Activated CD4-positive, alpha-beta T cell treated with anti-CD3 and anti-CD28 coated beads, Interleukin-2, amount 50 U/mL, for 48 hours (primary cell): ENCODE measurements at regions not wholly inside any gene's neighbourhood (a gene's known extent, or its start where the extent isn't known, plus 50 kb on each side); places are given as distances from the start of the nearest gene placed in this dataset.

Source experiments
- DNase-seq, 2 experiments: peaks; one replicate each; pipeline ENCODE4 v3.0.0-alpha.2; 2020

DNA sequence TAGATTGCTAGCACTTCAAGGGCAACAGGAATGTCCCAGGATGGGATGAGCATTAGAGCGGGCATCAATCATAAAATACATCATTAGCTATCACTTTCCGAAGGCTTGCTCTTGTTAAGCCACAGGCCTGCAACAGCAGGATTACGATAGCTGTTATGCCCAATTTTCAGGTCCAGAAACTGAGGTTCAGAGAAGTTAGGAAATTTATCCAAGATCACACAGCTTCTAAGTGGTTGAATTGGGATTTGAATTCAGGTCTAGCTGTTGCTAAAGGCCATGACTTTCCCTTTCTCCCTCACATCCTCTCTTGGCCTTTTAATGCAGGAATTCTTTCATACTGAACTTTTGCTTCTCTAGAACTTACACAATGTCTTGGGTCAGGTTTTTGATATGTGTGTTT lies 119.4 kb upstream of the ERCC6L2 start:
- no peak for DNase-seq

DNA sequence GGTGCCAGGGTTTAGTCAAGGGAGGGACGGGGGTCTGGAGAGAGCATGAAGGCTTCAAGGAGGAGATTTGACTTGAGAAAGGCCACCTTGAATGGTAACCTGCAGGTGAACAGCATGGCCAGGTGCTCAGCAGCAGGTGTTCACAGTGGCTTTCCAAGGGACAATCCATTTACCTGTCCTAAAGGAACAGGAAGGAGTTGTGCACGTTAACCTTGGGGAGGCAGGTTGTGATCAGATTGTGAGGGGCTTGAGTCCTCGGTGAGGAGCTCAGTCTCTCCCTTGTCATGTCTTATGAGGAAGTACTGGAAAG lies 120.1 kb upstream of the ERCC6L2 start:
- no peak for DNase-seq

DNA sequence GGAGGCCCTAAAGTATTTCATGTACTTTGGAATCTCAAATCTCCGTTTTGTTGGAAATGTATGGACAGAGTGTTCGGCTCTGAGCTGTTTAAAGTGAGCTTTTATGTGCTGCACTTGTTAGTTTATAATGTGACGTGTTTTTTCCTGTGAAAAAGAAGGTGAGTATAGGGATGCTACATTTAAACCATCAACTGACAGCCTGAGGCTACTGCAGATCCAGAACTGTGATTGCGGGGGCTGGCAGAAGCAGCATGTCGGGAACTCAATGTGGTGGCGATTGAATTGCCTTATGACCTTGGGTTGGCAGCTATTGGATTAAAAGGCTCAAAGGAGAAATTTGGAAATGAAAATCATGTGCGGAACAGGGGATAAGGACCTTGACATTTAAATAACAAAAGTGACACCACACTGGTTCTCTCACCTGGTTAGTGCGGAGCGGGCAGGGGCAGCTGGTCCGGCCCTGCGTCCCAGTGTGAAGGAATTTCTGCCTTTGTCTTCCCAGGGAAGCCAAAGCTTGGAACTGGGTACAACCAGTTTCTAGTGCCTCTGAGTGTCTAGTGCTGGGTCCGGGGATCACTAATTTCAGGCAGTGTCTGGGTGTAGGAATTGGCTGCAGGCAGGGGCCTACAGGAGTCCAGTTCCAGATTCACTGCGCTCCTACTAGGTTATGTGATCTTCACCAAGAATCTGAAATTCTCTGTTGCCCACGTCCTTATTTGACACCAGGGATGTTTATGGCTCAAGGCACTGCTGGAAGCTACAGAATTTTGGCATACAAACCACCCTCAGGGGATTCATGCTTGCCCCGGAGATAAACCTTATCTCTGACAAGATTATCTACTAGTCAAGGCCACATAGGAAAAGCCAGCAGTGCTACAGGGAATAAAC lies 120.7 kb upstream of the ERCC6L2 start:
- no peak for DNase-seq

DNA sequence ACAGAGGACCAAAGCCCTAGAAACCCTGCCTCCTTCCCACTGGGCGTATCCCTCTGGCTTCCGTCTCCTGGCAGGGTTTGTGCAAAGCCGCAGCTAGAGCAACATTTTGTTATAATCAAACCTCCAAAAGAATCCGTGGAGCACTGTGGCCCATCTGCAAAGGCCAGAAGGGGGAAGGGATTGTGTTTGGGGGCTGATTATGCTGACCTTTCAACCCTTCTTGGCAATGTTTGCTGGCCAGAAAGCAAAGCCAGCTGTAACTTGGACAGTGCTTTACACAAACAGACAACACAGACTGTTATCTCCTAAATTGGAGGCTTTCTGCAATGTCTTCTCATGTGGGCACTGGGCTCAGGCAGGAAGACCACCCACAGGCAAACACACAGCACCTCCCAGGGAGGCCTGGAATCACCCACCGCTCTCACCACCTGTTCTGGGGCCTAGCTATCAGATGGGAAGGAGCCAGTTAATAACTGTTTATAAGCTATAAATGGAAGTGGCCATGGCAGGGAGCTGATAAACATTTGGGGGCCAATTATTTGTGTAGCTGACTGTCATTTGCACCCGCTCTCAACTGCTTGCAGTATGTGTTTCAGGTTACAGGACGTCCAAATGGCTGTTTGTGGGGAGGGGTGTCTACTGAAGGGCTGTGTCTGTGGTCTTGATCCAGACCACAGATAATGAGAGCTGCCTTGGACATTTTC lies 121.6 kb upstream of the ERCC6L2 start:
- no peak for DNase-seq

DNA sequence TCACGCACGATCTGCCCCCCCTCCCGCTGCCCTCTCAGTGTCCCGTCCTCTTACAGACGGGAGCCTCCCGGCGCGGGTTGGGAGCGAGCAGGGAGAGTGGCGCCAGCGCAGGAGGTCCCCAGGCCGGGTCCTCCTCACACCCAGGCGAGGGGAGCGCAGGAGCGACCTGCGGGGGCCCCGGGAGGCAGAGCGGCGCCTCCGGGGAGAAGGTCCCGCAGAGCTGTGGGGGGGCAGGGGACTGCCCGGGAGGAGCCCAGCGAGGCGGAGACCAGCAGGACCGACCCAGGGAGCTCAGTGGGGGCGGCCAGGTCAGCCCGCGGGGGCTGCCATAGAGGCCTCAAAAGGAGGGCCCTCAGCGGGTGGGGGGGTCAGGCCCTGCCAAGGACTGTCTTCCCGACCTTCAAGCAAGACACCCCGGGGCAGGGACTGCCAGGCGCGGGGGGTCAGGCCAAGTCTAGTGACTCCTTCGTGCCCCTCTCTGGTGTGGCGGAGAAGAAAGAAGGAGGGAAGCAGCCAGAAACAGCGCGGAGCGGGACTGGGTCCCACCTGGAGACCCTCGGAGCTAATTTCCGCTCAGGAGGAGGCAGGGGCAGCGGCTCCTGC lies 123.3 kb upstream of the ERCC6L2 start:
- no peak for DNase-seq

DNA sequence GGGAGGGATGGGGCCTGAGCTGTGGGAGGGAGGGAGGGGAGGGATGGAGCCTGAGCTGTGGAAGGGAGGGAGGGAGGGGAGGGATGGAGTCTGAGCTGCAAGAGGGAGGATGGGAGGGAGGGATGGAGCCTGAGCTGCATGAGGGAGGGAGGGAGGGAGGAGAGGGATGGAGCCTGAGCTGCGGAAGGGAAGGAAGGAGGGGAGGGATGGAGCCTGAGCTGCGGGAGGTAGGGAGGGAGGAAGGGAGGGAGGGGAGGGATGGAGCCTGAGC lies 124.0 kb upstream of the ERCC6L2 start:
- no peak for DNase-seq

DNA sequence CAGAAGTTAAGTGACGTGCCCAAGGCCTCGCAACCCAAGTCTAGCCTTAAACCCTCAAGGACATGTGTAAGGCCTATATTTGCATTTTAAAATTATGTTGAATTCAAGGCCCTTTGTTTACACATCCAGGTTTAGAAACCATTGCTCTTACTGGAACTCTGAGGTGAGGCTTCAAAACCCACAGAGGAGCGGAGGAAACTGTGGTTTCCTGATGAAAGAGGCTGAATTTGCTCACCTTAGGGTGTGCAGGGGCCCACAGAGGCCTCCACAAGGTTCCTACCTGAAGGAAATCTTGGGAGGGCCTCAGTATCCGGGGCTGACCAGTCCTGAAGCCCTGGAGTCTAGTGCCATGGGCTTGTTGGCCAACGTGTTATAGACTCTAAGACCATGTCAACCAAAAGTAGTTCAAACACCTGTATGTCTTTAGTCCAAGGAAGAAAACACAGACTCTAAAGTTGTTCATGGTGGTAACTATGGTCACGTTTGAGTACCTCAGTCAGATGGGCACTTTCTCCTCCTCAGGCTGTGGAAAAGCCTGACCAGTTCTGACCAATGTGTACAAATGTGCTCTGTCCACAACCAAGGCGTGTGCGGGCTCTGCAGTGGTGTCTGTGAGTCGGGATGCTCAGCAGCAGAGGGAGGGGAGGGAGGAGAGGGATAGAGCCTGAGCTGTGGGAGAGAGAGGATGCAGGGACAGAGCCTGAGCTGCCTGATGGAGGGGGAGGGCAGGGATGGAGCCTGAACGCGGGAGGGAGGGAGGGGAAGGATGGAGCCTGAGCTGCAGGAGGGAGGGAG lies 124.6 kb upstream of the ERCC6L2 start:
- peak; percentile 7 to 23 for DNase-seq

DNA sequence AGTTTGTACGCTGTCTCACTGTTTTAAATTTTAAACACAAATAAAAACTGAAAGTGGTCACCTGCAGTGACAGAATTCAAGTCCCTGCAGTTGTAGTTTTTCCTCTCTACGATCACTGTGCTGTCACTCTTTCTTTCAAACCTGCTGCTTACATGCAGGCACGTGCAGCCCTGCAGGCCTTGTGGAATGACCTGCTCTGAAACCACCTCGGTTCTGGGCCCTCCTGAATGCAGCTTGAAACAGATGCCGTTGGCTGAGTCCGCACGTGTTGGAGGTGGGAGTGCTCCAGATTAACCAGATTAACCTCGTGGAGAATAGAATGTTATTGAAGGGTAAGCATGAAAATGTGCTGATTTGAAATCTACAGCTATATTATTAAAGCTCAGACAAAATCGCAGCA lies 126.0 kb upstream of the ERCC6L2 start:
- DNase-seq: no peak

DNA sequence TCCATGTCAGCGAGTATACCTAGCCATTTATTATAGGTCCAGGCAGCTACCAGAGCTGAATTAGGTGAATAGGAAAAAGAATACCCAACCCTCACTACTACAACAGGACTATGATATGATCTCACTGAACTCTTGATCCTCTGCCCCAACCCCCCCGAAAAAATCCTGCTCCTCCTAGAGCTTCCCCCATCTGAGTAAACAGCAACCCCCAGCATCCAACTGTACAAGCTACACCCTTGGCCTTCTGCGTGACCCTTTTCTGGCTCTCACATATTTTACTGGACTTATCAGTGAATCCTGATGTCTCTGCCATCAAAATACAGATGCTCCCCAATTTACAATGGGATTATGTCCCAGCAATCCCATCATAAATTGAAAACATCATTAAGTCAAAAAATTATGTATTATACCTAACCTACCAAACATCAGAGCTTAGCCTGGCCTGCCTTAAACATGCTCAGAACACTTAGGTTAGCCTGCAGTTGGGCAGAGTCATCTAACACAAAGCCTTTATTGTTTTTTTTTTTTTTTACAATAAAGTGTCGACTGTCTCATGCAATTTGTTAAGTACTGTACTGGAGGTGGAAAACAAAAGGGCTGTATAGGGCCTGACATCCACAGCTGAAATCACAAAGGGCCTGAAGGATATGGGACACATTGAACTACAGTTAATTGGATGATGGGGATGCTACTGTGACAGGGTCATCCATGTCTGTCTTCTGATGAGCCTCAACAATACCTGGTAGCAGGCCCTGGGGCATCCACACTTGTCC lies 128.9 kb upstream of the ERCC6L2 start:
- DNase-seq: no peak

DNA sequence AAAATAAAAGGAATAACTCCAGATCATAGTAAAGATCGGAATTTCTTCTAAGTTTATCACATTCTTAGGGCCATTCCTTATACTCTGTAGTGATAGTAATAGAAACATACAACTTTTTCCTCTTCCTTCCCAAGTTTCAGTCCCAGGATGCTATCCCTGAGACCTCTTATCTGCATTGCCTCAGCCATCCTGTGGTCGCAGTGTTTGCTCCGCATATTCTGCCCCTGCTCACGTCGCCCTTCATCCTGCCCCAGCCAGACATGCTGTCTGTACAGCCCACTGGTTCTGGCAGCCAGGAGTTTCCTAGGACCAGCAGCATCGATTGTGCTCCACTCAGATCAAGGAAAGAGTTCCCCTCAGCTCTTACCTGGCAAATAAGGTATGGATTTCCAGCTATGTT lies 132.7 kb upstream of the ERCC6L2 start:
- no peak for DNase-seq

DNA sequence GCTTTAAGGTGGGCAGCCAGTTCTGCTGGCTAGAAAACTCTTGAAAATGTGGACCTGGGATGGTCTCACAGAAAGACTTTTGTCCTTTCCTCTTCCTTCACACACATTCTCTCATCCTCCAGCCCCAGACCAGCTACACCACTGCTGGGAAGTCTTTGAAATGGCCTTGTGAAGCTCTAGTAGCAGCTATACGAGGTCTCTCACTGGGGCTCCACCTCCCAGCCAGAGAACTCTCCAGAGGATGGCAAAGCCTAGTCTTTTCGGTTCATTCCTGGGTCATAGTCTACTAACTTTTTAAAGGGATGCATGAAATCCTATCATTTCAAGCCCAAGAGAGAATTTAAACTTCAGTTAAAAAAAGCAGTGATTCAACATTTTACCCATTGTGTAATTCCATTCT lies 133.9 kb upstream of the ERCC6L2 start:
- no peak for DNase-seq

DNA sequence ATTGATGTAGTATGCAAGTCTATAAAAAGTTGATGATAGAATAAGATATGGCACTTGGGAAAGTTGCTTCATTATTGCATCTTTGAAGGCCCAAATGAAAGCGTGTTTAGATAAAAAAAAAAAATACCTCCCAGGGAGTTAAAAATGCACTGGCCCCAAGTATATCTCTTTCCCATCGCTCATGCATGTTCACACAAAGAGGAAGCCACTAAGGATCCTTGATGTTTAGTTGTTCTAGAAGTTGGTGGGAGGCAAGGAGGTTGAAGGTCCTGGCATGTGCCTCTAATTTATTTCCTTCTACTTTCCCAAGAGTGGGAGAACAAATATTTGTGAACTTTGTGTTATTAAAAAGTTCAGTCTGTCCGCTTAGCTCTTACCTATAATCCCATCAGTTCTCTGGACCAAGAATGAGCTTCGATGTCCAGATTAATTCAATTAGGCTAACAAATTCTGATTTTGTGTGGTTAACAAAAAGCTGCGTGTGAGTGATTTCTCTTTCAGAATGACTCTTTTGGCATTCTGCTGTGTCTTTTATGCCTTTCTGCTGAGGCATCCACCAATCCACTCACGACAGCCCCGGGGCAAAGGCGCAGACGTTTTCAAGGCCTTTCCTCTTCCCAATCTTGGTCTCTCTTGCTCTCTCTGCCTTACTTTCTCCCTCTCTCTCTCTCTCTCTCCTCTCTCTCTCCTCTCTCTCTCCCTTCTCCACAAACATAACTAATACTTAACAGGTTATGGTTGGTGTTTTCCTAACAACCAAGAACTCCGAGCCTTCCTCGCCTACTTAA lies 135.1 kb upstream of the ERCC6L2 start:
- no peak for DNase-seq

DNA sequence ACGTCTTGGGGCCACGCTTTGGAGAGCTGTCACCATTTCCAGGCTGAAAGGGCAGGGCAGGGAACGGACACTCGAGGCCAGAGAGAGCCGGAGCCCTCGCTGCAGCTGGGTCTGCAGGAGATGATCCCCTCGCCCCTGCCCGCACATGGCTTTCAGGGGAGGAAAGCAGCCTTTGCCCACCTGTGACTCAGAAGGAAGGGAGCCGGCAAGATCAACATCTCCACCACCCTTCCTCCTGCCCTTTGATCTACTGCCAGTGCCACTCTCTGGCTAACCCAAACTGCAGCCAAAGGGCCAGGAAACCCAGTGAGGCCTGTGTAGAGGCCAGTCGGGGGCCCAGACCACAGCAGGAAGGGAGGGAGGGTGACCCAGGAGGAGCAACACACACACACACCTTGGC lies 137.1 kb upstream of the ERCC6L2 start:
- no peak for DNase-seq

DNA sequence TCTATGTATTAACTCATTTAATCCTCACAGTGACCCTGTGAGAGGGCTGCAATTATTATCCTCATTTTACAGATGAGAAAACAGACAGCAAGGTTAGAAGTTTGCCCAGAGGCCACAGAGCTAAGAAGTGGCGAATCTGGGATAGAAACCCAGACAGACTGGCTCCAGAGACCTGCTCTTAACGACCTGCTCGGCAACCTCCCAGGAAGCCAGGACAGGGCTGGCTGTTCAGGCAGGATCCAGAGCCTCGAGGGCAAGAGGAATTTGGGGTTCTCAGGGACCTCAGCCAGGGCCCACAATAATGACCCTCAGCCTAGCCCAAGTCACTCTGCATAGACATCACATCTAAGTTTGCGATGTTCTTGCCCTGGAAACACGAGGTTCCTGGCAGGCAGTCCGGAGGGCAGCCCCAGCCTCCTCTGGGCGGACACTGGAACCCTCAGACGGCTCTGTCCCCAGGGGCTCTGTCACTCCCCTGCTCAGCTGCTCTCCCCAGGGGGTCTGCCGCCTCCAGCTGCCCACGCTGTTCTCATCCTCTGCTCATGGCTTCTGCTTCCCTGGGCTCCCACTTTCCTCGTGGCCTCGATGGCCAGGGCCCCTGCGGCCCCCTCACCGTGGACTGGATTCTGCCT lies 138.5 kb upstream of the ERCC6L2 start:
- no peak for DNase-seq

DNA sequence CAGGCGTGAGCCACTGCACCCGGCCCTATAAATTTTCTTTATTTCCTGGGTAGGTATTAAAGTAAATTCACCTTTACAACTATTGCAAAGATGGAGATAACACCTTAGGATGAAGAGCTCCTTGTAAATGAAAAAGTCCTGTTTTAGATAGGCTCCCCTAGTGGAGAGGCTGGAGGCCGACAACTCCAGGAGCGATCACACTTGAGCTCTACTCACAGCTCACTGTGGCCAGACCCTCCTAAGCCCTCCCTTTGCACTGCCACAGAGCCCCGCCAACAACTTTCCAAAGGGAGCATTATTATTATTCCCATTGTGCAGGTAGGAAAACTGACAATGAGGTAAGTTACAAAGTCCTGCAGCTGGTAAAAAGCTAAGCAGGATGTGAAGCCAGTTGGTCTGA lies 139.1 kb upstream of the ERCC6L2 start:
- DNase-seq: no peak

DNA sequence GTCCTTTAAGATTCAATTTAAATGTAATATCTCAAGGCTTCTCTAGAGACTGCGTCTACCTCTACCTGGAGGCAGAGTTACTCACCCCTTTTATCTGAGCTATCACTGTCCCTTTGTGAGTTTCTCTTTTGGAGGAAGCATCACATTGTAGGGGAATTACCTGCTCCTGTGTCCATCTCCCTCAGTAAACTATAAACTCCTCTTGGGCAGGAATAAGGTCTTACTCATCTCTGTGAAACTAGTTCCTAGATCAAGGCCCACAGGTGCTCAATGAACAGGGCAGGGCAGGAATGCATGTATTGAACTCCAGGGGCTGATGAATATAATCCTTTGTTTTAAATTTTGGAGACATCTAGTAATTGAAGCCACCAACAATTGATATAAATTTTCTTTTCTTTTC lies 139.8 kb upstream of the ERCC6L2 start:
- no peak for DNase-seq

DNA sequence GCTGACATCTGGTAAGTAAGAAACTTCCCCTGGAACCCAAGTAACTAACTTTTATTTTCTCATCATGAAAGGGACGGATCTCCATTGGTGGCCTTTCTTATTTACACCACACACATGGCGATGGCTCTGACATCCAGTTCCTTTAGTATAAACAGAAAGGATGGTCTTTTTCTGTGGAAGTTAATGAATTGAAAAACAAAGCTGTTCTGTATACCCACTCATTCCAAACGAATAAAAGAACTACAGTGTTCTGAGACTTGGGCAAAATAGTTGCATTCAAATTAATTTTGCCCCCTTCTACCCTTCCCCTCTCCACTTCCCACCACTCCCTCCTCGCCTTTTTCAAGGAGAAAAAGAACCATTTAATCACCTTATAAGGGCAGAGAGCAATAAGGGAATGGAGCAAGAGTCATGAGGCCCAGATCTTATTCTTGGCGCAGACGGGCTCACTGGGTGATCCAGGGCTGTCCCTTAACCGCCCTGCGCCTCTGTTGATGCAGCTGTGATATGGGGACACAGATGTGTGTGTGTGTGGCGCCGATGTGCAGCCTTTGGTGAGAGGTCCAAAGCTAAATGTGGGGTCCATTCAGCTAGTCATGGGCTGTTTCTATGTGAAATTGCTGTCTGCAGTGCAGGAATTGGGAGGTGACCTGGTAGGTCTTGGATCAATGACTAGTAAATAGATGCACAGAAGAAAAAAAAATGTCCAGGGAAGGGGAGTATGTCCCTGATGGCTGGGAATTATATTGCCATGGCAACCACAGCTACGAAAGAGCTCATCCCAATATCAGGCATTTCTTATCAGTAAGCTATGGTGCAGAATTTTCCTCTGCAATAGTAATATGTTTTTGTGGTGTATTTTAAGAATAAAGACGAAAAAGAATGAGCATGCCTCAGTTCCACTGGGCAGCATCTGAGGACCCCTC lies 141.5 kb upstream of the ERCC6L2 start:
- no peak for DNase-seq

DNA sequence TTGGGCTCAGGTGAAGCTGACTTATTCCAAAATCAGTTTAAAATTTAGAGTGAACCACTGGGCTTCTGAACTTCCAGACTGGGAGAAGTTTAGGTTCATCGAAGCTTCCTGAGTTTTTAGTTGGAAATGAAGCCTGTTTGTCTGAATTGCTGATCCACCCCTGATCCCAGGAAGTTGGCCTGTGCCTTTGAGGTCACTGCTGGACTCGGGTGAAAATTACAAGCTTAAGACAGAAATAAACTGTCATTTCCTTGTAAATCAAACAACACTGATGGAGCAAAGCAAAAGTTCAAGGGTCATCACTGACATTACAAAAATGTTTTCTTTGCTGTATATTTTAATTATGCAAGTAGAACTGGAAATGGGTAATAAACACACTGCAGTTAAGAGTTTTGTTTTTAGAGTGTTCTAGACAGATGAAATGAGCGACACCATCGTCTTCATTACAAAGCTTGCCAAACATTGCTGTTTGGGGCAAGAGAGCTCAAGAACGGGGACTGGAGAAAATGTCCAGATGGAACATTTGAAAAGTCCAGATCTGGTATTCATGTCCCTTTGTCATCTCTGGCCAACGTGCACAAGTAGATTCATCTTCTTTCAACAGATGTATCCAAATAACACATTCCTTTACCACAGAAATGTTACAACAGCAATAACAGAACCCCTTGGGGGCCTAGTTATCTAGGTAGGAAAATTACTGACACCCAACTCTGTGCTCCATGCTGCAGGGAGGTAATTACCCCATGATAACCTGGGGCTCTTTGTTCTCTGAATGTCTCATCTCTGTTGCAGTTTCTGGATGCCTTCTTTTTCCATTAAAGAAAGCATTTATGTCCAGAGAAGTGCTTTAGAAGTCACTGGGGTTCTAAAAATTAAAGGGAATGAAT lies 142.4 kb upstream of the ERCC6L2 start:
- no peak for DNase-seq

DNA sequence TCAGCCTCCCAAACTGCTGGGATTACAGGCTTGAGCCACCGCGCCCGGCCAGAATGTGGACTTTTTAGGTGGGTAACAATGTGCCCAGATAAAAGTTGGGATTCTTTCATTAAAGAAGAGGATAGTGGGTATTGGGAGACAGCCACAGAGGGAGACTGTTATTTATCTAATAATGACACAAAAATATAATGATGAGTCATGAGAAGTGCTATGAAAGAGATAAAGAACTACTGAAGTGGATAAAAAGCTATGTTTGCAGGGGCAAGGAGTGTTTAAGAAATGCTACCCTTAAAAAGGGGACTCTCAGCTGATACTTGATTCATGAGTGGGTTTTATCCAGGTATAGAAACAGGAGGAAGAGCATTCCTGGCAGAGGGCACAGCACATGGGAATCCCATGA lies 143.6 kb upstream of the ERCC6L2 start:
- no peak for DNase-seq
